H1 (cell line): ENCODE measurements at regions not wholly inside any gene's neighbourhood (a gene's known extent, or its start where the extent isn't known, plus 50 kb on each side); places are given as distances from the start of the nearest gene placed in this dataset.

ENCODE experiments used
- POLR2A ChIP-seq, 2 experiments: IDR thresholded peaks; 1 replicate in 1 of 2; 2 replicates in 1 of 2; pipeline ENCODE4 v1.6.1; 2011; ENCODE audit warnings: low read depth in 2 of 2, low read length in 2 of 2, mild to moderate bottlenecking in 2 of 2; ENCODE audit errors: control extremely low read depth in 1 of 2
- SAP30 ChIP-seq: fragments of 300-600 bp; sonication (generic); IDR thresholded peaks from 2 replicates; pipeline ENCODE4 v1.7.1; 2012; ENCODE audit warnings: low read length, moderate library complexity, mild to moderate bottlenecking, inconsistent platforms; ENCODE audit not compliant: insufficient read depth, insufficient replicate concordance
- TAF1 ChIP-seq: IDR thresholded peaks from 2 replicates; pipeline ENCODE4 v1.6.1; 2011; ENCODE audit warnings: mild to moderate bottlenecking, low read depth, low read length

DNA sequence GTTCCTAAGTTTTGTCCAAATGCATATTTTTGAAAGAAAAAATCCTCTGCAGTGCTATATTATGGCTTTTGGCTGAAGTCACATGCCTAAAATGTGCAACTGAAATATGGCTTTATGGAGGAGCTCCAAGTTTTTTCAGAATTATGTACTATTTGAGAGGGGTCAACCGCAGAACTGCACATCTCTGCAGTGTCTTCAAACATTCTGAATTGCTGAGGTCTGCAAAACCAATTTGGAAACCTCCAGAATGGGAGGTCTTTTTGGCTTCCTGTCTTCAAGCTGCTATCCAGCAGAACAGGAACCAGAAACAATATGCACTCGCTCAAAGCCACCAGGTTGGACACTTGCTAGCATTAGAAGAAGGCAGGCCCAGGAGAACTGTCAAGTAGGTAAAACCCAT lies 376.0 kb upstream of the PAPPA start:
- TF ChIP-seq POLR2A (IDR thresholded peaks at IDR 0.05; ENCODE audit: control extremely low read depth in 1 of 2, low read depth in 2 of 2, low read length in 2 of 2) (no peak), SAP30 (no peak), TAF1 (no peak)
